CD4-positive, alpha-beta T cell treated with Interleukin-12 subunit alpha and Interleukin-12 subunit beta, for 1 hour (primary cell): ENCODE measurements at regions not wholly inside any gene's neighbourhood (a gene's known extent, or its start where the extent isn't known, plus 50 kb on each side); places are given as distances from the start of the nearest gene placed in this dataset.
"Not testable (repeated sequence)": the region's sequence is repeated elsewhere in the genome, so short reads cannot be mapped to it uniquely, and the experiment has no call there.

Experiments used
- DNase-seq: peaks from one replicate; pipeline ENCODE4 v3.0.0-alpha.2; 2020

GRCh38 chr13:44812818-44813217 is 176.5 kb downstream of the NUFIP1 start:
- no peak for DNase-seq

- DNase-seq = no peak
These were observed 179.0 kb downstream of the NUFIP1 start for GRCh38 chr13:44810061-44810840.

- DNase-seq = no peak
These were observed 180.1 kb downstream of the NUFIP1 start for GRCh38 chr13:44809190-44809589.

GRCh38 chr13:44808185-44808584 is 181.1 kb downstream of the NUFIP1 start:
- no peak for DNase-seq

- DNase-seq = no peak
These were observed 181.7 kb downstream of the NUFIP1 start for GRCh38 chr13:44807449-44808034.

GRCh38 chr13:44806826-44807225 is 182.4 kb downstream of the NUFIP1 start:
- DNase-seq = no peak

GRCh38 chr13:44805585-44805984 is 183.7 kb downstream of the NUFIP1 start:
- no peak for DNase-seq

GRCh38 chr13:44803390-44803789 is 185.9 kb downstream of the NUFIP1 start:
- DNase-seq = no peak

GRCh38 chr13:44802491-44802890 is 186.8 kb downstream of the NUFIP1 start:
- DNase-seq = no peak

- no peak for DNase-seq
These were observed 187.3 kb downstream of the NUFIP1 start for GRCh38 chr13:44801990-44802389.

GRCh38 chr13:44800626-44801025 is 188.6 kb downstream of the NUFIP1 start:
- no peak for DNase-seq

GRCh38 chr13:44797685-44798084 is 191.6 kb downstream of the NUFIP1 start:
- DNase-seq = no peak

- DNase-seq = no peak
These were observed 192.4 kb downstream of the NUFIP1 start for GRCh38 chr13:44796597-44797490.

GRCh38 chr13:44796039-44796438 is 193.2 kb downstream of the NUFIP1 start:
- DNase-seq = not testable (repeated sequence)

GRCh38 chr13:44795176-44795575 is 194.1 kb downstream of the NUFIP1 start:
- DNase-seq = no peak

- DNase-seq = no peak
These were observed 197.2 kb downstream of the NUFIP1 start for GRCh38 chr13:44792096-44792495.

- no peak for DNase-seq
These were observed 199.0 kb downstream of the NUFIP1 start for GRCh38 chr13:44790289-44790688.

- DNase-seq = no peak
These were observed 201.7 kb downstream of the NUFIP1 start for GRCh38 chr13:44787617-44788016.

- no peak for DNase-seq
These were observed 202.5 kb downstream of the NUFIP1 start for GRCh38 chr13:44786756-44787155.

GRCh38 chr13:44785401-44785800 is 203.9 kb downstream of the NUFIP1 start:
- DNase-seq = no peak

GRCh38 chr13:44784708-44785080 is 204.6 kb downstream of the NUFIP1 start:
- no peak for DNase-seq

- no peak for DNase-seq
These were observed 205.1 kb downstream of the NUFIP1 start for GRCh38 chr13:44783994-44784707.
